ENCODE measurements at regions not wholly inside any gene's neighbourhood (a gene's known extent, or its start where the extent isn't known, plus 50 kb on each side); places are given as distances from the start of the nearest gene placed in this dataset.

DNA sequence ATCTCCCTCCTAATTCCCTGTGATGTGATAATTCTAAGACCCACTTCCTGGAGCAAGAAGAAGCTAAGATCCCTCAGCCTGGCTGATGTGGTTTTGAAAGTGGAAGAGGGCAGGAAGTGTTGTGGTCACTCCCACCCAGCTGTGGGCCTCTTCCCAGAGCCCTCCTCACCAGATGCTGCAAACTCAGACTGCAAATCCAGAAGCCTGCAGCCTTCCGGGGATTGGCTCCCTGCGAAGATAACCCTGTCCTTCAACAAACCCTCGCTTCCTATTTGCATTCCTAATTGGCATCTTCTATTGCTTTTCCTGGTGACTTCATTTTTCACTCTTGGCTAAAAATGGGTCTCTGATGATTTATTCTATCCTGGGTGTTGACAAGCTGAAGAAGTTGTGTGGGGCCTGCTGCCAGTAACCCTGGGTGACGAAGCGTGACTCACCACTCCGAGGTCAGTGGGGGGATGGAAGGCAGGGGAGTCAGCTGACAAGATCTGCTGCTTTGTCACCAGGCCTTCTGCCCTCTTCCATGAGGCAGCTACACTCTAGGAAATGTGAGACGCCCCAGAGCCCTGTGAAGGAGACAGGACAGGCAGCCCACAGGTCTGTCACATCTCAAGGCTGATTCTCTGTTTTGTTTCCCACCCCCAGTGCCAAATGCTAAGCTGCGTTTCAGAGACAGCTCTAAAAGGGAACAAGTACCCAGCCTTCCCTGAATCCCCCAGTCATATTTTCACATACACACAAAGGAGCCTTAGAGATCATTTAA, 99.7 kb upstream of the LIPC start:
- H3K4me1 ChIP-seq, result peaks cover 20% of the 10 kb centered on the region
- Mint-ChIP-seq H3K27ac (peak overlapping the region; percentile 100), H3K4me1 (peaks cover 36% of the 10 kb centered on the region), H3K36me3 (no peaks in the 10 kb centered on the region), H3K9me3 (peaks cover 6% of the 10 kb centered on the region), H3K4me3 (peak overlapping the region; percentile 69), H3K27me3 (ENCODE audit: insufficient read depth, low read depth) (peaks cover 2% of the 10 kb centered on the region)
- H3K9me3 ChIP-seq (ENCODE audit: low read depth), result no peaks in the 10 kb centered on the region
- H4K20me1 ChIP-seq (ENCODE audit: low read depth), result no peaks in the 10 kb centered on the region
- no peaks in the 10 kb centered on the region for H3K79me2 ChIP-seq (ENCODE audit: low read depth)
- peak overlapping the region; percentile 69 for H2AFZ ChIP-seq (replicated peaks)
- peak overlapping the region; percentile 15 for H3K4me2 ChIP-seq
- no peak overlapping the region for H3K9ac ChIP-seq
- no peaks in the 10 kb centered on the region for H3K27me3 ChIP-seq
- peak; percentile 38 for DNase-seq (ENCODE audit: low spot score)
- H3K36me3 ChIP-seq, result no peaks in the 10 kb centered on the region
- no peak overlapping the region for H3K27ac ChIP-seq
- no peak overlapping the region for H3K4me3 ChIP-seq
- H3F3A ChIP-seq (ENCODE audit: low read depth), result no peaks in the 10 kb centered on the region
- TF ChIP-seq, protein P1, sequence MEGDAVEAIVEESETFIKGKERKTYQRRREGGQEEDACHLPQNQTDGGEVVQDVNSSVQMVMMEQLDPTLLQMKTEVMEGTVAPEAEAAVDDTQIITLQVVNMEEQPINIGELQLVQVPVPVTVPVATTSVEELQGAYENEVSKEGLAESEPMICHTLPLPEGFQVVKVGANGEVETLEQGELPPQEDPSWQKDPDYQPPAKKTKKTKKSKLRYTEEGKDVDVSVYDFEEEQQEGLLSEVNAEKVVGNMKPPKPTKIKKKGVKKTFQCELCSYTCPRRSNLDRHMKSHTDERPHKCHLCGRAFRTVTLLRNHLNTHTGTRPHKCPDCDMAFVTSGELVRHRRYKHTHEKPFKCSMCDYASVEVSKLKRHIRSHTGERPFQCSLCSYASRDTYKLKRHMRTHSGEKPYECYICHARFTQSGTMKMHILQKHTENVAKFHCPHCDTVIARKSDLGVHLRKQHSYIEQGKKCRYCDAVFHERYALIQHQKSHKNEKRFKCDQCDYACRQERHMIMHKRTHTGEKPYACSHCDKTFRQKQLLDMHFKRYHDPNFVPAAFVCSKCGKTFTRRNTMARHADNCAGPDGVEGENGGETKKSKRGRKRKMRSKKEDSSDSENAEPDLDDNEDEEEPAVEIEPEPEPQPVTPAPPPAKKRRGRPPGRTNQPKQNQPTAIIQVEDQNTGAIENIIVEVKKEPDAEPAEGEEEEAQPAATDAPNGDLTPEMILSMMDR (IDR thresholded peaks at IDR 0.05), result no peak
- TF ChIP-seq EZH2phosphoT487 (IDR thresholded peaks at IDR 0.05) (no peak), EZH2 (IDR thresholded peaks at IDR 0.05) (no peak)

DNA sequence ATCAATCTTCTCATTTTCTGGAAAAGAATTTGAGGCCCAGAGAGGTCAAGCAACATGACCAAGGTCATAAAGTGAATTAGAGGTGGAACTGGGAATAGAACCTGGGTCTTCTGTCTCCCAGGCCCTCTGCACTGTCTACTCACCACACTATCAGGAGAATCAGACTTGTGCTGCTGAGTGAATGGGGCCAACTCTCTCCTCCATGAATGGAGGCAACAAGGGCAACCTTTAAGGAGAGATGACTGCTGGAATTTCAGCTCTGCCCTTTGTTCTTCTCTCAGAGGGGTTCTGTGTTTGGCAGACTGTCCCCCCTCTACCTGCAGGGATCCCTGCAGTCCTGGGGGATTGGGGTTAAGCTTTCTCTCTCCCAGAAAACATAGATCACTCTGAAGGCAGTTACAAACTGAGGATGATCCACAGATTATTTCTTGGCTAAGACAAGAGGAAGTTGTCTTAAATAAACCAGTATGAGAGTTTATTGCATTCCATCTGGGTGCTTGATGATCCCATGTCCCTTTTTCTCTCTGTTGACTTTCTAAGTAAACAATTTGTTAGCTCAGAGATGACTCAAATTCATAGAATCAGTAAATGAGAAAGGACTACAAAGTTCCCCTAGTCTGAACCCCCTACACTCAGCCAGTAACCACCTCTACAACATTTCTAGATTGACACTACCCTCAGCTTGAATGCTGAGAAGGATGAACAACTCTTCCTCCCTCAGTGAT, 99.0 kb upstream of the LIPC start:
- no peaks in the 10 kb centered on the region for H3K79me2 ChIP-seq (ENCODE audit: low read depth)
- peaks cover 2% of the 10 kb centered on the region for H3K27me3 Mint-ChIP-seq (ENCODE audit: insufficient read depth, low read depth)
- TF ChIP-seq EZH2phosphoT487 (IDR thresholded peaks at IDR 0.05) (no peak), EZH2 (IDR thresholded peaks at IDR 0.05) (no peak)
- TF ChIP-seq, protein P1 (IDR thresholded peaks at IDR 0.05), result no peak
- H3K9me3 Mint-ChIP-seq, result peaks cover 2% of the 10 kb centered on the region
- peak overlapping the region; percentile 69 for H3K4me3 Mint-ChIP-seq
- no peak overlapping the region for H3K9ac ChIP-seq
- H3K9me3 ChIP-seq (ENCODE audit: low read depth), result no peaks in the 10 kb centered on the region
- H3K27ac Mint-ChIP-seq, result peak overlapping the region; percentile 100
- H3K4me3 ChIP-seq, result no peak overlapping the region
- H3K27ac ChIP-seq, result no peak overlapping the region
- no peaks in the 10 kb centered on the region for H3K36me3 Mint-ChIP-seq
- DNase-seq (ENCODE audit: low spot score), result no peak
- peak overlapping the region; percentile 15 for H3K4me2 ChIP-seq
- no peaks in the 10 kb centered on the region for H3F3A ChIP-seq (ENCODE audit: low read depth)
- H2AFZ ChIP-seq (replicated peaks), result peak overlapping the region; percentile 52
- H3K36me3 ChIP-seq, result no peaks in the 10 kb centered on the region
- H4K20me1 ChIP-seq (ENCODE audit: low read depth), result no peaks in the 10 kb centered on the region
- peaks cover 36% of the 10 kb centered on the region for H3K4me1 Mint-ChIP-seq
- peaks cover 20% of the 10 kb centered on the region for H3K4me1 ChIP-seq
- H3K27me3 ChIP-seq, result no peaks in the 10 kb centered on the region

DNA sequence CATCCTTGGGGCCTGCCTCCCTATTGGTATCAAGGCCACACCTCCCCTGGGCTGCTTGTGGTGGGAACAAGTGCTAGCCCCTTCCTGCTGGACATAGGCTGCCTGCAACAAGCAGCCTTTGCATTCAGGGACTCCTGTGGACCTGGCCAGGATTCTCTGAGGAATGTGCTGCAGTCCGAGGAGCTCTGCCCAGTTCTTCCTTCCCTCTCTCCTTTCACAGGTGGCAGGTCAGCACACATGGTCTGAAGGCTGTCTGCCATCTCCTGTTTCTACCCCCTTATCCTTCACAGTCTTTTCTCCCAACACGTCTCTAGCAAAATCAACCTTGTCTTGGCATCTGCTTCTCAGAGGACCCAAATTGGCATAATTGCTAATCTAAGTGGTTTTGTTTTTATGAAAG, 97.0 kb upstream of the LIPC start:
- Mint-ChIP-seq H3K4me1 (peaks cover 36% of the 10 kb centered on the region), H3K27me3 (ENCODE audit: insufficient read depth, low read depth) (peaks cover 2% of the 10 kb centered on the region), H3K27ac (no peak overlapping the region), H3K4me3 (no peak overlapping the region), H3K9me3 (no peaks in the 10 kb centered on the region), H3K36me3 (no peaks in the 10 kb centered on the region)
- Histone ChIP-seq H3K79me2 (ENCODE audit: low read depth) (no peaks in the 10 kb centered on the region), H3K4me3 (no peak overlapping the region), H3K9me3 (ENCODE audit: low read depth) (no peaks in the 10 kb centered on the region), H2AFZ (replicated peaks) (no peak overlapping the region), H3K9ac (no peak overlapping the region), H3F3A (ENCODE audit: low read depth) (no peaks in the 10 kb centered on the region), H3K27me3 (no peaks in the 10 kb centered on the region), H4K20me1 (ENCODE audit: low read depth) (no peaks in the 10 kb centered on the region), H3K4me1 (peaks cover 20% of the 10 kb centered on the region), H3K27ac (no peak overlapping the region), H3K4me2 (no peak overlapping the region), H3K36me3 (no peaks in the 10 kb centered on the region)
- DNase-seq (ENCODE audit: low spot score), result no peak
- TF ChIP-seq, protein P1 (IDR thresholded peaks at IDR 0.05), result no peak
- TF ChIP-seq EZH2 (IDR thresholded peaks at IDR 0.05) (no peak), EZH2phosphoT487 (IDR thresholded peaks at IDR 0.05) (no peak)

Data from neural progenitor cell (in vitro differentiated cells).